HepG2 (cell line): ENCODE measurements at regions not wholly inside any gene's neighbourhood (a gene's known extent, or its start where the extent isn't known, plus 50 kb on each side); places are given as distances from the start of the nearest gene placed in this dataset.
A peak's percentile ranks its signal among the peaks of the same experiment; 100 is the strongest.
"Not testable (repeated sequence)": the region's sequence is repeated elsewhere in the genome, so short reads cannot be mapped to it uniquely, and the experiment has no call there.

ENCODE experiments used
- CREB1 ChIP-seq, 2 experiments: fragments of 450-650 bp in 1 of 2; IDR thresholded peaks; 2 replicates each; pipeline ENCODE4 v1.6.1; 2016 to 2017; ENCODE audit warnings: control low read depth in 1 of 2, mild to moderate bottlenecking in 1 of 2, missing compliant biosample characterization in 1 of 2, missing genetic modification characterization in 1 of 2
- CREM ChIP-seq, 2 experiments: sonication (generic) in 1 of 2; formaldehyde crosslinking in 1 of 2; IDR thresholded peaks; 2 replicates each; pipeline versions ENCODE4 v1.4.0 to v1.6.1; 2016 to 2020; ENCODE audit warnings: antibody characterized with exemption in 1 of 2, mild to moderate bottlenecking in 1 of 2, missing genetic modification reagents in 1 of 2
- DR1 ChIP-seq: sonication (generic); formaldehyde crosslinking; IDR thresholded peaks from 2 replicates; pipeline ENCODE4 v1.8.0; 2021; ENCODE audit warnings: mild to moderate bottlenecking, missing genetic modification reagents, inconsistent platforms
- ETV5 ChIP-seq: IDR thresholded peaks from 2 replicates; pipeline ENCODE4 v1.6.1; 2018; ENCODE audit warnings: missing biosample characterization, missing genetic modification reagents, inconsistent platforms, borderline replicate concordance
- FOXA1 ChIP-seq, 2 experiments: fragments of 450-650 bp in 1 of 2; sonication (generic) in 1 of 2; formaldehyde crosslinking in 1 of 2; IDR thresholded peaks; 2 replicates each; pipeline versions ENCODE4 v1.4.0 to v1.6.1; 2016 to 2020; ENCODE audit warnings: missing genetic modification reagents in 1 of 2
- ISL2 ChIP-seq: sonication (generic); formaldehyde crosslinking; IDR thresholded peaks from 2 replicates; pipeline ENCODE4 v1.5.0; 2020; ENCODE audit warnings: missing genetic modification reagents
- KAT8 ChIP-seq: IDR thresholded peaks from 2 replicates; pipeline ENCODE4 v1.6.1; 2016; ENCODE audit warnings: missing genetic modification reagents, missing compliant biosample characterization
- KDM2A ChIP-seq: sonication (generic); formaldehyde crosslinking; IDR thresholded peaks from 2 replicates; pipeline ENCODE4 v1.4.0; 2020; ENCODE audit warnings: low read depth, missing genetic modification reagents, borderline replicate concordance
- MXD4 ChIP-seq: IDR thresholded peaks from 2 replicates; pipeline ENCODE4 v1.6.1; 2016; ENCODE audit warnings: mild to moderate bottlenecking, missing biosample characterization, missing genetic modification reagents
- MYC ChIP-seq: sonication (generic); formaldehyde crosslinking; IDR thresholded peaks from 2 replicates; pipeline ENCODE4 v1.9.0; 2021; ENCODE audit warnings: missing genetic modification reagents, borderline replicate concordance
- REPIN1 ChIP-seq: sonication (generic); formaldehyde crosslinking; IDR thresholded peaks from 2 replicates; pipeline ENCODE4 v1.8.0; 2022; ENCODE audit warnings: missing genetic modification reagents, low read depth, mild to moderate bottlenecking, borderline replicate concordance
- TBX2 ChIP-seq: sonication (generic); formaldehyde crosslinking; IDR thresholded peaks from 2 replicates; pipeline ENCODE4 v1.5.0; 2020; ENCODE audit warnings: missing genetic modification reagents, mild to moderate bottlenecking, borderline replicate concordance
- THAP11 ChIP-seq: IDR thresholded peaks from 2 replicates; pipeline ENCODE4 v1.6.1; 2016; ENCODE audit warnings: missing biosample characterization, missing genetic modification reagents
- ZNF501 ChIP-seq: sonication (generic); formaldehyde crosslinking; IDR thresholded peaks from 2 replicates; pipeline ENCODE4 v1.5.1; 2020; ENCODE audit warnings: mild to moderate bottlenecking, moderate library complexity, missing genetic modification reagents
- TF ChIP-seq, protein P1 (sequence below): sonication (generic); formaldehyde crosslinking; IDR thresholded peaks from 2 replicates; pipeline ENCODE4 v1.5.0; 2020; ENCODE audit warnings: mild to moderate bottlenecking, missing genetic modification reagents, borderline replicate concordance
- TF ChIP-seq, protein P2 (sequence below): sonication (generic); formaldehyde crosslinking; IDR thresholded peaks from 2 replicates; pipeline ENCODE4 v1.9.0; 2022; ENCODE audit warnings: missing genetic modification reagents, mild to moderate bottlenecking, borderline replicate concordance
- TF ChIP-seq, protein P3 (sequence below): IDR thresholded peaks from 2 replicates; pipeline ENCODE4 v1.6.1; 2016; ENCODE audit warnings: missing genetic modification reagents, missing compliant biosample characterization
- TF ChIP-seq, protein P4 (sequence below): sonication (generic); formaldehyde crosslinking; IDR thresholded peaks from 2 replicates; pipeline ENCODE4 v1.5.0; 2020; ENCODE audit warnings: mild to moderate bottlenecking, missing genetic modification reagents

DNA sequence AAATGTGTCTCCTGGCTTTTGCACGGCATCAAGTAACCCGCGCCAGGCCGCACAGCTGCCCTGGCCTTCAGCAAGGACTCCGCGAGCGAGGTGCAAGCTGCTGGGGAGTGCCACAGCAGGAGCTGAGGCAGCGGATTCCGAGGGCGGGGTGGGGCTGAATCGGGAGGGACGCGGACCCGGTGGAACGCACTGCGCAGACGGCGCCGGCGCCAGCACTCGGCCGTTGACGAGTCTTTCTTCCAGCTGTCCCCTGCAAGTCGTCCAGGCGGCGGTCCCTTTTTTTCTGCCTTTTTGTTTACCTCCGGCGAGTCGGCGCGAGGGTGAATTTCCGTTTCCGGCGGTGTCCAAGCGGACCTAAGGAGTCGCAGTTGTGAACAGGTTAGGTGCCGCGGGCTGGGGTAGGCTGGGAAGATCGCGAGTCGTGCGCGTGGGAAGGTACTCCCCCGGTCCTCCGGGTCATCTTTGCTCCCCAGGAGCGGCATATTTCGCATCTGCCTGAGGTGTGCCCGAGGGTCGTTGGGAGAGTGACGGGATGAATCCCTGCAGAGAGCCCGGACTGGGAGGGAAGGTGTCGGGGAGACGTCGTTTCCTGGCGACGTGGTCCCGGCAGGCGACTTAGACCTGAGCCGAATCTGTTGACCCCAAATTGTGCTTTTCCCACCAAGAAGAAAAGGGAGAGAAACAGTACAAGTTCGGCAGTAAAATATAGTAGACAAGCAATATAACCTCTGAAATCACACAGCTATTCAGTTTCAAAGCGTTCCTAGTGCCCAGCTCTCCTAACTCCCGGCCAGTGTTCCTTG is 124.5 kb upstream of the PTPN20 start (continued):
- TF ChIP-seq, protein P1, sequence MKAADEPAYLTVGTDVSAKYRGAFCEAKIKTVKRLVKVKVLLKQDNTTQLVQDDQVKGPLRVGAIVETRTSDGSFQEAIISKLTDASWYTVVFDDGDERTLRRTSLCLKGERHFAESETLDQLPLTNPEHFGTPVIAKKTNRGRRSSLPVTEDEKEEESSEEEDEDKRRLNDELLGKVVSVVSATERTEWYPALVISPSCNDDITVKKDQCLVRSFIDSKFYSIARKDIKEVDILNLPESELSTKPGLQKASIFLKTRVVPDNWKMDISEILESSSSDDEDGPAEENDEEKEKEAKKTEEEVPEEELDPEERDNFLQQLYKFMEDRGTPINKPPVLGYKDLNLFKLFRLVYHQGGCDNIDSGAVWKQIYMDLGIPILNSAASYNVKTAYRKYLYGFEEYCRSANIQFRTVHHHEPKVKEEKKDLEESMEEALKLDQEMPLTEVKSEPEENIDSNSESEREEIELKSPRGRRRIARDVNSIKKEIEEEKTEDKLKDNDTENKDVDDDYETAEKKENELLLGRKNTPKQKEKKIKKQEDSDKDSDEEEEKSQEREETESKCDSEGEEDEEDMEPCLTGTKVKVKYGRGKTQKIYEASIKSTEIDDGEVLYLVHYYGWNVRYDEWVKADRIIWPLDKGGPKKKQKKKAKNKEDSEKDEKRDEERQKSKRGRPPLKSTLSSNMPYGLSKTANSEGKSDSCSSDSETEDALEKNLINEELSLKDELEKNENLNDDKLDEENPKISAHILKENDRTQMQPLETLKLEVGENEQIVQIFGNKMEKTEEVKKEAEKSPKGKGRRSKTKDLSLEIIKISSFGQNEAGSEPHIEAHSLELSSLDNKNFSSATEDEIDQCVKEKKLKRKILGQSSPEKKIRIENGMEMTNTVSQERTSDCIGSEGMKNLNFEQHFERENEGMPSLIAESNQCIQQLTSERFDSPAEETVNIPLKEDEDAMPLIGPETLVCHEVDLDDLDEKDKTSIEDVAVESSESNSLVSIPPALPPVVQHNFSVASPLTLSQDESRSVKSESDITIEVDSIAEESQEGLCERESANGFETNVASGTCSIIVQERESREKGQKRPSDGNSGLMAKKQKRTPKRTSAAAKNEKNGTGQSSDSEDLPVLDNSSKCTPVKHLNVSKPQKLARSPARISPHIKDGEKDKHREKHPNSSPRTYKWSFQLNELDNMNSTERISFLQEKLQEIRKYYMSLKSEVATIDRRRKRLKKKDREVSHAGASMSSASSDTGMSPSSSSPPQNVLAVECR: peak; percentile 14; the same call in 1 of the 2 replicates
- TF ChIP-seq ISL2: peak; percentile 16; the same call in 1 of the 2 replicates
- TF ChIP-seq, protein P2, sequence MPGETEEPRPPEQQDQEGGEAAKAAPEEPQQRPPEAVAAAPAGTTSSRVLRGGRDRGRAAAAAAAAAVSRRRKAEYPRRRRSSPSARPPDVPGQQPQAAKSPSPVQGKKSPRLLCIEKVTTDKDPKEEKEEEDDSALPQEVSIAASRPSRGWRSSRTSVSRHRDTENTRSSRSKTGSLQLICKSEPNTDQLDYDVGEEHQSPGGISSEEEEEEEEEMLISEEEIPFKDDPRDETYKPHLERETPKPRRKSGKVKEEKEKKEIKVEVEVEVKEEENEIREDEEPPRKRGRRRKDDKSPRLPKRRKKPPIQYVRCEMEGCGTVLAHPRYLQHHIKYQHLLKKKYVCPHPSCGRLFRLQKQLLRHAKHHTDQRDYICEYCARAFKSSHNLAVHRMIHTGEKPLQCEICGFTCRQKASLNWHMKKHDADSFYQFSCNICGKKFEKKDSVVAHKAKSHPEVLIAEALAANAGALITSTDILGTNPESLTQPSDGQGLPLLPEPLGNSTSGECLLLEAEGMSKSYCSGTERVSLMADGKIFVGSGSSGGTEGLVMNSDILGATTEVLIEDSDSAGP (CRISPR knock-in tag): peak; percentile 53; the same call in 1 of the 2 replicates
- TF ChIP-seq ETV5: peak; percentile 51; the same call in 1 of the 2 replicates
- TF ChIP-seq CREB1 (IDR thresholded peaks at IDR 0.05); FOXA1 (IDR thresholded peaks at IDR 0.05); CREM (CRISPR knock-in tag; IDR thresholded peaks at IDR 0.05): not testable (repeated sequence)
- peak; percentile 51; the same call in 1 of the 2 replicates for TF ChIP-seq CREB1 (CRISPR knock-in tag; IDR thresholded peaks at IDR 0.05)
- TF ChIP-seq KDM2A (CRISPR knock-in tag): 0 out of 2 replicates have a peak, but pooled peaks have one; percentile 37
- TF ChIP-seq, protein P3, sequence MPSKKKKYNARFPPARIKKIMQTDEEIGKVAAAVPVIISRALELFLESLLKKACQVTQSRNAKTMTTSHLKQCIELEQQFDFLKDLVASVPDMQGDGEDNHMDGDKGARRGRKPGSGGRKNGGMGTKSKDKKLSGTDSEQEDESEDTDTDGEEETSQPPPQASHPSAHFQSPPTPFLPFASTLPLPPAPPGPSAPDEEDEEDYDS (CRISPR knock-in tag): peak; percentile 57; the same call in 1 of the 2 replicates
- 0 out of 2 replicates have a peak, but pooled peaks have one; percentile 19 for TF ChIP-seq REPIN1 (CRISPR knock-in tag)
- 0 out of 2 replicates have a peak, but pooled peaks have one; percentile 19 for TF ChIP-seq MXD4 (CRISPR knock-in tag)
- TF ChIP-seq, protein P4, sequence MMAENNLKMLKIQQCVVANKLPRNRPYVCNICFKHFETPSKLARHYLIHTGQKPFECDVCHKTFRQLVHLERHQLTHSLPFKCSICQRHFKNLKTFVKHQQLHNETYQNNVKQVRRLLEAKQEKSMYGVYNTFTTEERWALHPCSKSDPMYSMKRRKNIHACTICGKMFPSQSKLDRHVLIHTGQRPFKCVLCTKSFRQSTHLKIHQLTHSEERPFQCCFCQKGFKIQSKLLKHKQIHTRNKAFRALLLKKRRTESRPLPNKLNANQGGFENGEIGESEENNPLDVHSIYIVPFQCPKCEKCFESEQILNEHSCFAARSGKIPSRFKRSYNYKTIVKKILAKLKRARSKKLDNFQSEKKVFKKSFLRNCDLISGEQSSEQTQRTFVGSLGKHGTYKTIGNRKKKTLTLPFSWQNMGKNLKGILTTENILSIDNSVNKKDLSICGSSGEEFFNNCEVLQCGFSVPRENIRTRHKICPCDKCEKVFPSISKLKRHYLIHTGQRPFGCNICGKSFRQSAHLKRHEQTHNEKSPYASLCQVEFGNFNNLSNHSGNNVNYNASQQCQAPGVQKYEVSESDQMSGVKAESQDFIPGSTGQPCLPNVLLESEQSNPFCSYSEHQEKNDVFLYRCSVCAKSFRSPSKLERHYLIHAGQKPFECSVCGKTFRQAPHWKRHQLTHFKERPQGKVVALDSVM (CRISPR knock-in tag): peak; percentile 54; the same call in 1 of the 2 replicates
- peak; percentile 55 for TF ChIP-seq FOXA1 (CRISPR knock-in tag; IDR thresholded peaks at IDR 0.05)
- TF ChIP-seq TBX2: peak; percentile 46; the same call in 1 of the 2 replicates
- TF ChIP-seq CREM (IDR thresholded peaks at IDR 0.05): peak; percentile 52; the same call in 1 of the 2 replicates
- peak; percentile 77 for TF ChIP-seq THAP11 (CRISPR knock-in tag)
- 0 out of 2 replicates have a peak, but pooled peaks have one; percentile 40 for TF ChIP-seq DR1 (CRISPR knock-in tag)
- TF ChIP-seq KAT8: peak; percentile 70; the same call in 1 of the 2 replicates
- peak; percentile 46; the same call in 1 of the 2 replicates for TF ChIP-seq MYC (CRISPR knock-in tag)
- peak; percentile 62 for TF ChIP-seq ZNF501 (CRISPR knock-in tag)
